Body of pancreas (tissue), 4 donors: ENCODE measurements at regions not wholly inside any gene's neighbourhood (a gene's known extent, or its start where the extent isn't known, plus 50 kb on each side); places are given as distances from the start of the nearest gene placed in this dataset.

ENCODE experiments used
- ATAC-seq: fragments of 150-250 bp; one replicate; pipeline ENCODE4 v1.9.1; 2016
- DNase-seq, 4 donors: peaks; one replicate each; pipeline ENCODE4 v3.0.0-alpha.2; 2019
- H3K27ac ChIP-seq, 4 donors: fragments of 200-600 bp; sonication (generic); 1 replicate in 3 of 4; 2 replicates in 1 of 4; pipeline versions ENCODE4 v1.5.1 to v1.6.1; 2016 to 2019; ENCODE audit warnings: mild to moderate bottlenecking in 1 of 4, mixed read lengths in 1 of 4, moderate library complexity in 1 of 4
- H3K27me3 ChIP-seq, 2 donors: fragments of 200-600 bp; sonication (generic); one replicate each; pipeline ENCODE4 v1.6.0; 2016; ENCODE audit warnings: mild to moderate bottlenecking in 1 of 2
- H3K36me3 ChIP-seq, 2 donors: fragments of 200-600 bp; sonication (generic); replicated peaks in 1 of 2; 2 replicates each; pipeline ENCODE4 v1.5.1; 2016; ENCODE audit warnings: low read depth in 2 of 2; ENCODE audit not compliant: insufficient read depth in 1 of 2
- H3K4me1 ChIP-seq: fragments of 200-600 bp; sonication (generic); one replicate; pipeline ENCODE4 v1.6.0; 2016
- H3K4me3 ChIP-seq, 2 donors: fragments of 200-600 bp; sonication (generic); 1 replicate in 1 of 2; 2 replicates in 1 of 2; pipeline ENCODE4 v1.5.1; 2016 to 2019
- H3K9me3 ChIP-seq, 3 donors: fragments of 200-600 bp; sonication (generic); 1 replicate in 2 of 3; 2 replicates in 1 of 3; pipeline ENCODE4 v1.5.1; 2016
- CTCF ChIP-seq, 7 experiments: fragments of 450-650 bp in 4 of 7; fragments of 200-600 bp in 3 of 7; sonication (generic) in 3 of 7; IDR thresholded peaks; one replicate each; pipeline ENCODE4 v1.5.1; 2016 to 2019; ENCODE audit warnings: antibody characterized with exemption in 7 of 7
- POLR2A ChIP-seq, 3 donors: fragments of 450-650 bp; IDR thresholded peaks; one replicate each; pipeline ENCODE4 v1.6.1; 2016; ENCODE audit warnings: antibody characterized with exemption in 3 of 3, mild to moderate bottlenecking in 2 of 3
- WGBS, 2 donors: methylation state at CpG; one replicate each; pipeline ENCODE4 v1.1.5; 2017; 5-methylcytosine and 5-hydroxymethylcytosine counted together
- intact Hi-C: fragments of 100-400 bp; cut with DNase I; formaldehyde crosslinking; loops from one replicate; pipeline ENCODE4 v1.15.1; 2023

GRCh38 chr11:110830344-110830743, 118.1 kb upstream of the ARHGAP20 start:
- Histone ChIP-seq H3K27ac (no peak overlapping the region), H3K27me3 (no peaks in the 10 kb centered on the region), H3K4me3 (no peak overlapping the region), H3K36me3 (no peaks in the 10 kb centered on the region), H3K9me3 (no peaks in the 10 kb centered on the region), H3K4me1 (no peaks in the 10 kb centered on the region)
- ATAC-seq: no peak
- no peak for DNase-seq
- intact Hi-C loops: no loop called here
- TF ChIP-seq POLR2A (IDR thresholded peaks at IDR 0.05) (no peak), CTCF (IDR thresholded peaks at IDR 0.05) (no peak)
- 73 to 86% methylated on average over 7 of the region's 7 CpGs for WGBS, 2 donors

GRCh38 chr11:110829873-110830272, 117.6 kb upstream of the ARHGAP20 start:
- no peaks in the 10 kb centered on the region for H3K9me3 ChIP-seq
- H3K4me3 ChIP-seq: no peak overlapping the region
- no peaks in the 10 kb centered on the region for H3K27me3 ChIP-seq
- H3K27ac ChIP-seq: no peak overlapping the region
- intact Hi-C loops: no loop called here
- H3K4me1 ChIP-seq: no peaks in the 10 kb centered on the region
- no peaks in the 10 kb centered on the region for H3K36me3 ChIP-seq
- DNase-seq (no peak), ATAC-seq (no peak)
- TF ChIP-seq POLR2A (IDR thresholded peaks at IDR 0.05) (no peak), CTCF (IDR thresholded peaks at IDR 0.05) (no peak)

- TF ChIP-seq POLR2A (IDR thresholded peaks at IDR 0.05) (no peak), CTCF (IDR thresholded peaks at IDR 0.05) (no peak)
- Histone ChIP-seq H3K27me3 (no peaks in the 10 kb centered on the region), H3K4me1 (no peaks in the 10 kb centered on the region), H3K9me3 (no peaks in the 10 kb centered on the region), H3K27ac (no peak overlapping the region), H3K4me3 (no peak overlapping the region), H3K36me3 (no peaks in the 10 kb centered on the region)
- intact Hi-C loops: no loop called here
- WGBS, 2 donors: 33 to 36% methylated on average over 1 of the region's 1 CpG
- DNase-seq (no peak), ATAC-seq (no peak)
Observed at GRCh38 chr11:110828086-110828485, 115.8 kb upstream of the ARHGAP20 start.

- 25 to 50% methylated on average over 1 of the region's 1 CpG for WGBS, 2 donors
- no peak for ATAC-seq
- no peak for DNase-seq
- Histone ChIP-seq H3K36me3 (no peaks in the 10 kb centered on the region), H3K9me3 (no peaks in the 10 kb centered on the region), H3K27ac (no peak overlapping the region), H3K27me3 (no peaks in the 10 kb centered on the region), H3K4me1 (no peaks in the 10 kb centered on the region), H3K4me3 (no peak overlapping the region)
- no peak for TF ChIP-seq CTCF (IDR thresholded peaks at IDR 0.05)
- no peak for TF ChIP-seq POLR2A (IDR thresholded peaks at IDR 0.05)
- intact Hi-C loops: no loop called here
Observed at GRCh38 chr11:110827276-110827675, 115.0 kb upstream of the ARHGAP20 start.

GRCh38 chr11:110824912-110825620, 112.8 kb upstream of the ARHGAP20 start:
- DNase-seq (no peak), ATAC-seq (no peak)
- Histone ChIP-seq H3K4me1 (no peaks in the 10 kb centered on the region), H3K27ac (no peak overlapping the region), H3K27me3 (no peaks in the 10 kb centered on the region), H3K4me3 (no peak overlapping the region), H3K9me3 (no peaks in the 10 kb centered on the region), H3K36me3 (no peaks in the 10 kb centered on the region)
- intact Hi-C loops: no loop called here
- 80 to 92% methylated on average over 3 of the region's 3 CpGs for WGBS, 2 donors
- TF ChIP-seq CTCF (IDR thresholded peaks at IDR 0.05) (no peak), POLR2A (IDR thresholded peaks at IDR 0.05) (no peak)
